Astrocyte of the hippocampus (primary cell): ENCODE measurements at regions not wholly inside any gene's neighbourhood (a gene's known extent, or its start where the extent isn't known, plus 50 kb on each side); places are given as distances from the start of the nearest gene placed in this dataset.
A peak's percentile ranks its signal among the peaks of the same experiment; 100 is the strongest.

Experiments used
- DNase-seq: peaks from one replicate; pipeline ENCODE4 v3.0.0; 2011; ENCODE audit warnings: low read depth, low spot score

DNA sequence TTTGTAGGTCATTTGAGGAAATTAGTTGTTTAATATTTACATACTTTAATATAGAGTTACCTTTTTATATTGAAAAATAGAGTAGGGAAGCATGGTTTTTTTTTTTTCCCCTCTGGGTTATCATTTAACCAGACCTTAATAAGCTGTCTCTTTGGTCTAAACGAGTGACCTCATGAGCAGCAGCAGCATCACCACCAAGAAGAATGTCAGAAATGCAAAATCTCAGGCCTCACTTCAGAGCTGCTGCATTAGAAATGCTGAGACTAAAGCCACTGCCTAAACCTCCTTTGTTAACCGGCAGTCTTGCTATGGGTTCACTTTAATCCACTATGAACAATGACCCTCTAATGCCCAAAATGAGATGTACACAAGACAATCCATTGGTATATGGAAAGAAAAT lies 733.7 kb upstream of the FAM98A start:
- peak; percentile 57 for DNase-seq

DNA sequence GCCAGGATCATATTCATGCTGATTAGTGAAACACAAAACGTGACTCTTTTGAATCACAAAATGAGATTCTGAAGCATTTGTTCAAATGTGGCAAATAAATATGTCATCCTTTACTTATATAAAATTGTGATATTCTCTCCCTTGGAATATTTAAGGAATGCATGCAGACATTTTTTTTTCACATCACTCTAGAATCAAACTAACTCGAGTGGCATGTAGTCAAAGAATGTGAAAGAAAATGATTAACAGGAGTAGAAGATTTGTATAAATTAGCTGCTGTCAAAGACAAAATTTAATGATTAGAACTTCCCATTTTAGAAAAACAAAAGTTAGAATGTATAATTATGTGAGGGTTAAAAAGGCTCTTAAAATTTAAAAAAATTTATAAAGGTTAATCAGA lies 721.0 kb upstream of the FAM98A start:
- DNase-seq, result no peak

DNA sequence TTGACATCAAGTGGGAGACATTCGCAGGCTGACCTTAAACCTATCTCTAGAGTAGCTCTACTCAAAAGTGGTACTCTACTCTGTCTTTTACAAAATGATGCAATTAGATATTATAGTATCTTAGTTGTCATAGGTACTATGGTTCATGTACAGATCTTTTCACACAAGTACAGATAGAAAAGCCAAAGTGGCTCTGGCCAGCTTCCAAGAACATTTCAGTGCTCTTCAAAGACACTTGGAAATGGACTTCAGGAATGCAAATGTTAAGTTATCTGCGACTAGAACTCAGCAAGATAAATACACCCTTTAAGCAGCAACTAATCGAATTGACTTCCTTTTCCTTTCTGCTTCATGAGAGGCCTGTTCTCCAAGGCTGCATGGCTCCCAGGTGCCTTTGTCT lies 718.7 kb upstream of the FAM98A start:
- peak; percentile 44 for DNase-seq

DNA sequence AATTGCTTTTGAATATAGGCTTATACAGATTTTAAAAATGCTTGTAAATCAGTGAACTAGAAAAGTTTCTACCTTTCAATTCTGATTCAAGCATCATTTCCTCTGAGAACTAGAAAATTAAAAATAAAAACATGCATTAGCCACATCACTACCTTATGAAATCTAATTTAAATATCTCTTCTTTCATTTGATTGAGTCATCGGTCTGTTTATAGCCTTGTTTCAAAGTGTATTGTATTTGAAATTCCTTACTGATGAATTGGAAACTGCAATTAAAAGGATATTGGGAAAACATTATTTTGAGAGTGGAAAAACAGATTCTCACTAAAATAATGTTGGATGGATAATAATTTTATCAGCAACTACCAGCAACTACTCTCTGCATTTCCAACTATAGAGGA lies 717.7 kb upstream of the FAM98A start:
- DNase-seq, result no peak

DNA sequence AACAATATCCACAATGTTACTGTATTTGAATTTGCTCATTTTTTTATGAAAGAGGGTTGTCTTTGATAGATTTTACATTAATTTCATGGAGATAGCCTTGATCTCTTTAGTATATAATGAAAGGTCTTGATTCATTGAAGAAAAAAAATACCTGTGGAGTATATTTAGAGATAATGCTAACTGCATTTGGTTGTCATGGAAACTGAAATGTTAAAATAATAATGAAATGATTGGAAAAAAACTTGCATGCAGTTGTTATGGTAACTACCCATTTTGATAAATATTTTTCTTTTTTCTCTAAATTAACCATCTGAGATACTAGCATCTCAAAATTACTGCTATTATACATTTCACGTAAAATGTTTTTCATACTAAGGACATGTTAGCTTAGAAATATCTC lies 712.7 kb upstream of the FAM98A start:
- no peak for DNase-seq

DNA sequence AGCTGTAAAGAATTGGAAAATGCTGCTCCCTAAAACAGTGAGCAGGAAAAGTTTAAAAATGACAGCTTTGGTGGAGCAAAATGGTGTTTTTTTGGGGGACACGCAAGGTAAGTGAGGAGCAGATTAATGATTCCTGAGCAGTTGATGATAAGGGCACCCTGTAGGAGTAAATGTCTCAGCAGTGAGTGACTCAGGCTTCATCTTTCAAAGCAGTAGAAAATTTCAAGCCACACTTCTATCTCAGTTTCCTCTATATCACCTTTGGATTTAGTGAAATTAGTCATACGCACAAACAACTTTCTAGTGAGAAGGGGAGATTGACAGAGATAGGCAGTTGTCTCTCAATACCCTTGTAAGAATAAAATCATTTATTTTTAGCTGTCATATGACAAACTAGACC lies 709.0 kb upstream of the FAM98A start:
- no peak for DNase-seq

DNA sequence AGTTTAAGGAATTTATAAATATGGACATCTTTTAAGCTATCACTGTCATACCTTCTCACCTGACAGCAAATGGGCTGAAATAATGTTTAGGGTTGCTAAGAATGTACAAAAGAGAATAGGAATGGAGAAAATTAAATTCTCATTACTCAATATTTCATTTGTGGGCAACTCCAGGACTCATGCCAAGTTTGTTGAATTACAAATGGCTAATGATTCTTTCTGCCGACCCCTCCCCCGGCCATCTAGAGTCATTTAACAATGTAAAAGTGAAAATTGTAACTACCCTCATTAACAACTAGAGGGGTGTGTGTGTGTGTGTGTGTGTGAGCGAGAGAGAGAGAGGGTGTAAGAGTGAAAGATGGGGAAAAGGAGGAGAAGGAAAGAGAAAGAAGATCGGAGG lies 708.5 kb upstream of the FAM98A start:
- DNase-seq, result peak; percentile 66

DNA sequence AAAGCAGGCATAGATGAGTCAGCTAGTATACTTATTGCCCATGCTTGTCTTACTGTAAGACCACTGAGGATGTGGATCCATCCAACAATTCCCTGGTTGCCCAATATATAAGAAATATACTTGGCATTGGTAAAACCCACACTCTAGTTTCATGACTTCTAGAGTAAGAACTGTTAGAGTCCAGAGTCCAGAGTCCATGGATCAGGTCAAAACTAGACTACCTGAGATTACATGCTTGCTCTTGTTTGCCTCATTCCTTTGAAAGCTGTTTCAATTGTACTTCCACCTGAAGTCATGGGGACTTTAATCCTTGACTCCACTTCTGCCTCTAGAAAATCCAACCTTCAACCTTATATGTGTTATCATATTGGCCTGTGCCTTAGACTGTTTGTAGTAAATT lies 707.6 kb upstream of the FAM98A start:
- DNase-seq, result no peak

DNA sequence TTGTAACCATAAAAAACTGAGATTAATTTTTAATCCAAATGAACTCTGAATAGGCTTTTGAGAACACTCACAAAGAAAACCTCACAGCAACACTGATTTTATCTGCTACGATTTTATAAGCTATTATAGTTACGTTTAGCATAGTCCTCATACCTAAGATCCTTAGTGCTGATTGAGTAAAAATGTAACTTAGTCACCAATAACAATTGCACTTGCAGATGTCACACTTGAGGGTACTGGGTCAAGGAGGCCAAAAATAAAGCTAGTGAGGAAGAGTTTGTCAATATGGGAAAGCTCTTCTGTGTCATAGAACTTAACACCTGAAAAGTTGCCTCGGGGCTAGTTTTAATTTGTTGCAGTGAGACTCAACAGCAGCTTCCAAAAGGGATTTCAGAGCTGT lies 706.5 kb upstream of the FAM98A start:
- no peak for DNase-seq

DNA sequence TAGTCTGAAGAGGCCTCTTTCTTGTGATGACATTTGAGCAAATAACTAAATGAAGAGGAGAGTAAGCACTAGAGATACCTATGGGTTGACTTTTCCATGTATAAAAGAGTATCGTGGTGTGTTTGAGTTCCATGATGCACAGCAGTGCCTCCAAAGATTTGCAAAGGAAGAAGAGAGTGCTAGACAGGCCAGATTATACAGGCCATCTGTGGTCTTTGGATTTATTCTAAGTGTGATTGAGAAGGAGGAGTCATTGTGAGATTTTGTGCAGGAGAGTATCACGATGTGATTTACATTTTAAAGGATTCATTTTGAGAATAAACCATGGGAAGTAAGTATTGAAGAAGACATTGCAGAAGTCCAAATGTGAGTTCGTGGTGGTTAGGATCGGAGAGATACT lies 695.9 kb upstream of the FAM98A start:
- DNase-seq, result no peak

DNA sequence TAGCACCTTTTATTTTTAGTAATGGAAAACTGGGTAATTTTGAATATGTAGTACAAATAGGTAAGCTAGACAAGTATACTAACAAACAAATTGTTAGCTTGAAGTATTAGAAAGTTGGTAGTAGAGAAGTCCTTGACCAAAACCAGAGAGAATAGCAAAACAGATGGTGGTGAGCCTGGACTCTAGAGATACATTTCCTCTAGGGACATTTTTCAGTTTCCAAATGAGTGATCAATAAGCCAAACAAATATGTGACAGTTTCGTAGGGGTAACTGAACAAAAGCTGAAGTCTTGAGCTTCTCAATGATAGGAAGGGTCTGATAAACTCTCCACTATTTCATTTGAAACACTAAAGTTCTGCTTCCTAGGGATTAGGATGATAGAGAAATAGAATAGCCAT lies 692.0 kb upstream of the FAM98A start:
- no peak for DNase-seq

DNA sequence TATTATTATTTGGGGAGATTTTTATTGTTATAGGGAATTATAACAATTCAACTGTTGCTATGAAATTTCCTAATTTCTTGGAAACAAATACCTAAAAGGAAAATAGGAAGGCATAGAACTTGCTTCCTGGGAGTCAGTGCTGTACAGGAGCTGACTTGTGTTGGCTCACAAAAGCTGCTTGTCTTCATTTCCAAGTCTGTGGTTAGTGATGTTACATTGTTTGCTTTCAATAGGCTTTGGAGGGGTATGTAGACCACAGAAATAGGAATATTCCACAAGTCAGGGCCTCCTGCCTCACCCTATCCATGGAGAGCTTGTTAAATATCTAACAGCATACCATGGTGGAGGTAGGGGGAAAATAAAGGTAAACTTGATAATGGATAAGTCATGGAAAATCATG lies 688.9 kb upstream of the FAM98A start:
- DNase-seq, result peak; percentile 62

DNA sequence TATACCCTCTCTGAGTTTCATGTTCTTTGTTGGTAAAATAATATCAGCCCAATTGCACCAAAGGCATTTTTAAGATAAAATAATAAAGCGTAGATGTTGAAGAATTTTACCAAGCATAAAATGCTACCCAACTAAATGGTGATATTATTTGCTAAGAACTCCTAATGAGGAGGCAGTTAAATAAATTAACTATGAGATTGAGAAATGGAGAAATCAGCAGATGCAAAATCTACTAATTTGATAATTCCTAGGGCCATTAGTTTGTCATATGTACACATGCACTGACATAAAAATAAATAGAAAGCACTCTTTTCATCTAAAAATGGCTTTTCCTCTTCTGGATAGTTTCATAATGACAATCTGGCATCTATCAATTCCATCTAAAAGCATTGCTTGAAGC lies 681.5 kb upstream of the FAM98A start:
- DNase-seq, result no peak

DNA sequence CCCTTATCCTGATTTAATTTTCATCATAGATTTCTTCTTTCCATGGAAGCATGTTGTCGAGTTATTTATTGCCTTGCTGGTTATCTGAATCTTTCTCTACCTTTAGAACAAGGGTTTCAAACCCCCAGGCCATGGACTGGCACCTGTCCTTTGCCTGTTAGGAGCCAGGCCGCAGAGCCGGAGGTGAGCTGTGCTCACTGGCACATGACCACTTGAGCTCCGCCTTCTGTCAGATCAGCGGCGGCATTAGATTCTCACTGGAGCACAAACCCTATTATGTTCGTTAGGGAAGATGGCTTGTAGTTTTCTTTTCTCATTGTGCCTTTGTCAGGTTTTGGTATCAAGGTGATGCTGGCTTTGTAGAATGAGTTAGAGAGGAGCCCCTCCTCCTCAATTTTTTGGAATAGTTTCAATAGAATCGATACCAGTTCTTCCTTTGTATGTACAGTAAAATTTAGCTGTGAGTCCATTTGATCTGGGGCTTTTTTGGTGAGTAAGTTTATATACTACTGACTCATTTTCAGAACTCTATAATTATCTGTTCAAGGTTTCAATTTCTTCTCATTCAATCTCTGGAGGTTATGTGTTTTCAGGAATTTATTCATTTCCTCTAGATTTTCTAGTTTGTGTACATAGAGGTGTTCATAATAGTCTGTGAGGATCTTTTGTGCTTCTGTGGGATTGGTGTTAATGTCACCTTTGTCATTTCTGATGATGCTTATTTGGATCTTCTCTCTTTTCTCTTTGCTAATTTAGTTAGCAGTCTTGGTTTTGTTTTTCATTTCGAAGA lies 668.0 kb upstream of the FAM98A start:
- DNase-seq, result no peak

DNA sequence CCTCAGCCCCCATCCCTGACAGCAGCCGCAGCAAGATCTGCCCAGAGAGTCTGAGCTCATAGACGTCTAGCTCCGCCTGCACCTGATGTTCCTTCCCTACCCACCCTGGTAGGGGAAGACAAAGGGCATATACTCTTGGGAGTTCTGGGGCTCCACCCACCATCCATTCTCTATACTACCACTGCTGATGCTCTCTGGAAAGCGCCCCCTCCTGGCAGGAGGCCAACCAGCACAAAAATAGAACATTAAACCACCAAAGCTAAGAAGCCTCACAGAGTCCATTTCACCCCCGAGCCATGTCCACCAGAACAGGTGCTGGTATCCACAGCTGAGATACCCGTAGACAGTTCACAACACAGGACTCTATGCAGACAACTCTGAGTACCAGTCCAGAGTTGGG lies 662.6 kb upstream of the FAM98A start:
- no peak for DNase-seq

DNA sequence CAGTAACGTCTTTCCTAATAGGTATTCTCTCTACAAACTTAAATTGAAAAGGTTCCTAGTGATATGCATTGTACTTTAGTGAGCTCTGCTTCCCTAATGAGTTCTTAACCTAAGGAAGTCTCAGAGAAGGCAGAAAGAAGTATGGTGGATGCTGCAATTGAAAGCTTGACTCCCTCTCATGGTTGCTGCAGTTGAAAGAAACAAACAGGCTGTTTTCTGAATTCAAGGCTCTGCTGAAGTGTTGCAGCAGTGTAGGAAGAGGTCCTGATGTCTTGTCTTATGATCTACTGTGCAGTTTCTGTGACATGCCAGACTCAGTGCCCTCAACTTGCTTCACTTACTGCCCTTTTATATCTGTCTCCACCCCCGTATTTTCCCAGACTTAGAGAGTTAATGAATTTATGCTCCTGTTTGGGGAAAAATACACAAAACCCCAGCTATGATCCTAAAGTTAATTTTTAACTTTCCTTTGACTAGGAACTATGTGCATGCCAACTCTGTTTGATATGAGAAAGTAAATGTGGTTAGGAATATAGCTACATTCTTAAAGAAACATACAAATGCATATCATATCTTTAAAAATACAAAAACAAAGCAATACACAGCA lies 655.3 kb upstream of the FAM98A start:
- DNase-seq, result no peak

DNA sequence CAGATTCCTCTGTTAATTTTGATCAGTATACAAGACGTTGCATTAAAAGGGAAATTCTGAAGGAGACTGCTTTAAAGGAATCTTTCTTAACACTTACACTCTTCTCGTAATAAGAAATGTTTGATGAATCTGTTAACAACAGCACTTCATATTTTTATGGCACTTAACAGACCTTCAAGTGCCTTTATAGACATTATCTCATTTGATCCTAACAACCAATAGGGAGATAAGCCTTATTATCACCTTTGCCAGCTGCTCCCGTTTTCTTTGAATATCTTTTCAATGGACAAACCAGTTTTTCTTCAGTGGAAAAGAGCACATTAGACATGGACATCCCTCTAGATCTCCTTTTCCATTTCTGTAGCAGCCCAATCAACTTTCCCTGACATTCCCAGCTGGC lies 653.0 kb upstream of the FAM98A start:
- DNase-seq, result no peak

DNA sequence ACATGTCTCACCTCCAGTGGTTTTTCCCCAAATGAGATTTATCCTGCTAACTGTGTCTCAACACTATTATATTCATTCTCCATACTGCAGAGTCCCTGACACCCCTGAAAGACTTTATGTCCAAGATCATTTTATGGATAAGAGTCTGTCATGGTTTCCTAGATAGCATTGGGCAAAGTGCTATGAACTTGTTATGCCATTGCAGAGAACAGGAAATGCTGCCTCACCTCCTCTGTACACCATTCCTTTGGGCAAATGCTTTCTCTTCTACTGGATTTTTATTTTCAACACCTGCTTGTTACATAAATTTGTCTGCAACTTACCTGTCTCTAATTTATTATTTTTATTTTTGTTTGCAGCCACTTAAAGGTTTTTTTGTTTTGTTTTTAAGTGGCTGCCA lies 652.5 kb upstream of the FAM98A start:
- DNase-seq, result no peak

DNA sequence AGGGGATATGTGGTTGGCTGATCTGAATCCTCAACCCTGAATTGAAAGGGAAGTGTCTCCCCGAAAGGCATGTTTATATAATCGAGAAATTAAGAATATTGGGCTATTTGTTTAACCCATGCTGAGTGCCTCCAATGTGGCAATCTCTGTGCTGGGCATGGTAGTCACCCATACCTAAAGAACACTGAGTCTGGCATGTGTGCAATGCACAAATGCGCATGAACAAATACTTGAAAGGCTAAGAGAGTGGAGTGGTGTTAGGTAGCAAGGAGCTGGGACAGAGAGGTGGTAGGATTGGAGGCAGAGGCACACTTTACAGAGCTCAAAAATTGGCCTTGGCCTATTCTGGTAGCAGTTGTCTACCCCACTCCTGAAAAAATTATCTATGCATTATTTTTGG lies 645.1 kb upstream of the FAM98A start:
- no peak for DNase-seq

DNA sequence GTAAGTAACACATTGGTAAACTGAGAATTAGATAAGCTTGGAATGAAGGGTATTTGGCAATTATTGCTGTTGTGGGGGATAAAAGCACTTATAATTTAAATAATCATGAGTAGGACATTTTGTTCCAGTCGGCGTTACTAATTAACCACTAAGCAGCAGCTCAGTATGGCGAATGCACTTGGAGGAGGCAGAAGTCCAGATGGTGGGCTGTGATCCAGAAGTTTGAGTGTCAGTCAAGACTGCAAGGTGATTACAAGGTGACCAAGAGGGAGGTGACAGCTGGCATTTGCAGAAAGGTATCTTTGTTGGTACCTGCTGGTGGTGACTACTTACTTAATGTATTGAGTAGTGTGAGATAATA lies 643.6 kb upstream of the FAM98A start:
- peak; percentile 80 for DNase-seq

DNA sequence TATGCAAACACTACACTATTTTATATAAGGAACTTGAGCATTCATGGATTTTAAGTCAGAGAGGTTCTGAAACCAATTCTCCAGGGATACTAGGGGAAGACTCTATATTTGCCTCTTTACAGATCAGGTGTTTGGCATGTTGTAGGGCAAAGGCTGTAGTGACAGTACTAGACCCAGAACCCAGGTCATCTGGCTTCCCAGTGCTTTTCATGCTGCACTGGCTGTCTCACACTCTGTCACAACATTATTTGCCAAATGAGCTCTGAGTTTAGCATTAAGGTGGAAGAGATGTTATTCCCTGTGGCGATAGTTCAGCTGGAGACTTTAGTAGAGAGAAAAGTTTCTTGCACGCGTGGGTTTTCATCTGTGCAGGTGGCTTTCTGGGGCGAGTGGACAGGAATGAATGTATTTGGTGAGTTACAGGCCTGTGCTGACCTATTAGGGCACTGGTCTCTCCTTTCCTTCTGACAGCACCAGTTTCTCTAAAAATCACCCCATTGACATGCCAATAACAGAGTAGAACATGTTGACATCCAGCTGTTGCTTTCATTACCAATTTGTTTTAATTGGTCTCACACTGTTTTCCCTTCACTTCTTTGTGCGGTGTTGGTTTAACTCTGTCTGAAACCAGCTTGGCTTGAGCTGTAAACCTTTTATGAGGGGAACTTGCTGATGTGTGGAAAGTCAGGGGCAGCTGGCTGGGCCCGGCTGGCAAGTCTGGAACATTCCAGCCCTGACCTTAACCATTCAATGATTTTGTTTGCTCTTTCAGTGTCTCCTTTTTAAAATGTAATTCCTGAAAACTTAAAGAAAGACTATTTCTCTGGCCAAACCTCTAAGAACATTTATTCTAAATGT lies 643.0 kb upstream of the FAM98A start:
- peak; percentile 85 for DNase-seq

DNA sequence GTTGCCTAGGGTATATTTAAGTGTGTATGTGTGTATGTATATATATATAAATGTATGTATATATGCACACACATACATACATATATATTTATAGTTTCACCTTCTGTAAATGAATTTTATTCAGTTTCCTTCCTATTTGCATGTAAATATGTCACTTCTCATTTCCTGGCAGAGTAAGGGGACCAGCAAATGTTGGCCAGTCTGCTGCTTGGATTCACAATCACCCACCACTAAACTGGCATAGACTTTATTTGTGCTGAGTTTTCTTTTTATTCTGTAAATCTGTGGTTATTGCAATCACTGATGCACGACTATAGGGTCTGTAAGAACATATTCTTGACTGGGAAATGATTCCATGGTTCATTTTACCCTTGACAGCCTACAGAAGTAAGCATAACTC lies 640.4 kb upstream of the FAM98A start:
- DNase-seq, result no peak

DNA sequence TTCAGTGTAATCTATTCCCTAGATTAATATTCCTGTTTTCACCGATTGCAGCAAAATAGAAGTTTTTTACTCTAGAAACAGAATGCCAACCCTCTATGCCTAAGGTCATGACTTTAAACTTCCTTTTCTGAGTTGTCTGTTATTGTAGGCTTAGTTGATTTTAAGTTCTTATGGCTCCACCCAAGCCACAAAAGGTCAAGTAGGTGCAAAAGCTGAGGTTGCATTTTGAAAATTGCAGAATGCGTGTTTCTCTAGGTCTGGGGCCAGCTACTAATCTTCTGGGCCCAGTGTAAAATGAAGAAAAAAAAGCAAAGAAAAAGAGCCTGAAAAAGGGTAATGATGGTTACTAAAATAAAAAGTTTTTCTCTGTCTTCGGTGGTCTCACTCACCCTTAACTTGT lies 635.7 kb upstream of the FAM98A start:
- DNase-seq, result no peak
